Nephron progenitor cell (in vitro differentiated cells): ENCODE measurements at regions not wholly inside any gene's neighbourhood (a gene's known extent, or its start where the extent isn't known, plus 50 kb on each side); places are given as distances from the start of the nearest gene placed in this dataset.

Source experiments
- DNase-seq: peaks from one replicate; pipeline ENCODE4 v3.0.0; 2021
- H3K27ac Mint-ChIP-seq: 2 replicates; pipeline ENCODE4 v1.8.0; 2021; ENCODE audit warnings: mild to moderate bottlenecking, moderate library complexity, mixed read lengths
- H3K27me3 Mint-ChIP-seq: 2 replicates; pipeline ENCODE4 v1.8.0; 2021; ENCODE audit warnings: mild to moderate bottlenecking, low read depth, mixed read lengths; ENCODE audit not compliant: poor library complexity
- H3K36me3 Mint-ChIP-seq: 2 replicates; pipeline ENCODE4 v1.8.0; 2021; ENCODE audit warnings: low read depth, mixed read lengths
- H3K4me1 Mint-ChIP-seq: 2 replicates; pipeline ENCODE4 v1.8.0; 2021; ENCODE audit warnings: mixed read lengths
- H3K4me3 Mint-ChIP-seq: 2 replicates; pipeline ENCODE4 v1.8.0; 2021; ENCODE audit warnings: mild to moderate bottlenecking, moderate library complexity, mixed read lengths
- H3K9me3 Mint-ChIP-seq: 2 replicates; pipeline ENCODE4 v1.8.0; 2021; ENCODE audit warnings: mild to moderate bottlenecking, moderate library complexity, mixed read lengths
- TF ChIP-seq, protein P1 (sequence below): fragments of 200-600 bp; sonication (generic); IDR thresholded peaks from 2 replicates; pipeline ENCODE4 v1.5.0; 2021; ENCODE audit warnings: antibody characterized with exemption

DNA sequence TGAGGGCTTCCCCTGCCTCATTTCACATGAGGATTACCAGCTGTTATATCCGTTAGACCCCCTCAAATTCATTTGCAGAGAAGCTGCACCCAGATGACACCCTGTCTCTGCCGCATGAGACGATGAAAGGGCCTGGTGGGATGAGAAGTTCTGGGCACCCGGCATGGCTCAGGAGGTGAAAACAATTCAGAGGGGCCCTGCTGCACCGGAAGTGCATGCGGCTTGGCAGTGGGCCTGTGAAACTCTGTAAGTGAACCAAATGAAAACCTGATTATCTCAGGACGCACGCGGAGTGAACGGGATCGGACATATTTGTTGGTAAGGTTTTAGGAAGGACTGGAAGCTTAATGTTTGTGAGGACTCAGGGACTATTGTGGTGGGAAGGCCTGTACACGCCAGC lies 511.2 kb downstream of the TCERG1L start:
- no peaks in the 10 kb centered on the region for H3K4me1 Mint-ChIP-seq
- no peak for DNase-seq
- TF ChIP-seq, protein P1, sequence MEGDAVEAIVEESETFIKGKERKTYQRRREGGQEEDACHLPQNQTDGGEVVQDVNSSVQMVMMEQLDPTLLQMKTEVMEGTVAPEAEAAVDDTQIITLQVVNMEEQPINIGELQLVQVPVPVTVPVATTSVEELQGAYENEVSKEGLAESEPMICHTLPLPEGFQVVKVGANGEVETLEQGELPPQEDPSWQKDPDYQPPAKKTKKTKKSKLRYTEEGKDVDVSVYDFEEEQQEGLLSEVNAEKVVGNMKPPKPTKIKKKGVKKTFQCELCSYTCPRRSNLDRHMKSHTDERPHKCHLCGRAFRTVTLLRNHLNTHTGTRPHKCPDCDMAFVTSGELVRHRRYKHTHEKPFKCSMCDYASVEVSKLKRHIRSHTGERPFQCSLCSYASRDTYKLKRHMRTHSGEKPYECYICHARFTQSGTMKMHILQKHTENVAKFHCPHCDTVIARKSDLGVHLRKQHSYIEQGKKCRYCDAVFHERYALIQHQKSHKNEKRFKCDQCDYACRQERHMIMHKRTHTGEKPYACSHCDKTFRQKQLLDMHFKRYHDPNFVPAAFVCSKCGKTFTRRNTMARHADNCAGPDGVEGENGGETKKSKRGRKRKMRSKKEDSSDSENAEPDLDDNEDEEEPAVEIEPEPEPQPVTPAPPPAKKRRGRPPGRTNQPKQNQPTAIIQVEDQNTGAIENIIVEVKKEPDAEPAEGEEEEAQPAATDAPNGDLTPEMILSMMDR: no peak
- no peak overlapping the region for H3K4me3 Mint-ChIP-seq
- H3K36me3 Mint-ChIP-seq: no peaks in the 10 kb centered on the region
- H3K27ac Mint-ChIP-seq: no peak overlapping the region
- peaks cover 7% of the 10 kb centered on the region for H3K9me3 Mint-ChIP-seq
- H3K27me3 Mint-ChIP-seq: peaks cover 21% of the 10 kb centered on the region

DNA sequence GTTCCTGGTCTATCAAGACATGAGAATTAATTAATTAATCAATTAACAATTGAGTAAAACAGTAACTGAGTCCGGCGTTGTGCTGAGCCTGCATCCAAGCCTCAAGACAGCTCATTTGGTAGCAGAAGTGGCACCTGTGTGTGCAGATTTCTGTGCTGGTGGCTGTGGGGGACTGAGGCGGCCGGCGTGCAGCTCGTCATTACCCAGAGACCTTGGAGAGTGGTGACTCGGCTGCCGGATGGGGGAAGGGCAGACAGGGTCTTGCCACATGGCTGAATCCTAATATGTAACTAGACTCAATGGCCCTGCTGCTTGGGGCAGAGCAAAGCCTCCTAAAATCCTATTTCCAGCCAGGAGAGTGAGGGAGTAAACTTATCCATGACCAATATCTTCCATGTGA lies 510.2 kb downstream of the TCERG1L start:
- Mint-ChIP-seq H3K9me3 (peaks cover 7% of the 10 kb centered on the region), H3K27me3 (peaks cover 25% of the 10 kb centered on the region), H3K36me3 (no peaks in the 10 kb centered on the region), H3K4me3 (no peak overlapping the region), H3K4me1 (no peaks in the 10 kb centered on the region), H3K27ac (no peak overlapping the region)
- no peak for DNase-seq
- TF ChIP-seq, protein P1: no peak

DNA sequence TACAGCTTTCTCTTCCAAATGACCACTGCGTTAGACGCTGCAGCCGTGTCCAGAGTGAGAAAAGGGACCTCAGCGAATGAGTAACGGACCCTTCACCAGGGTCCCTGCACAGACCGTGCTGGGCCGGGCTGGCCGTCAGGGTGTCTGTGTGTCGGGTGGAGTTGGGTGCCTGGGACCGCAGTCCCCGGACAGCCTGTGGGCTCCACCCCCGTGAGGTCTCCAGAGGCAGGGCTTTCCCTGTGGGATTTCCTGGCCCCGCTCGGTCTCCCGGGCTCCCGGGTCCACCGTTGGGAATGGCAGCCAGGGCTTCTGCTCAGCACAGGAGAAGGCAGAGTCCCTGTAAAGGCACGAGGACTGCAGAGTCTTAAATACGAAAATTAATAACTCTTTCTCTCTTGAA lies 509.7 kb downstream of the TCERG1L start:
- peaks cover 25% of the 10 kb centered on the region for H3K27me3 Mint-ChIP-seq
- H3K4me3 Mint-ChIP-seq: no peak overlapping the region
- TF ChIP-seq, protein P1: no peak
- peaks cover 7% of the 10 kb centered on the region for H3K9me3 Mint-ChIP-seq
- no peak overlapping the region for H3K27ac Mint-ChIP-seq
- H3K36me3 Mint-ChIP-seq: no peaks in the 10 kb centered on the region
- no peaks in the 10 kb centered on the region for H3K4me1 Mint-ChIP-seq
- no peak for DNase-seq

DNA sequence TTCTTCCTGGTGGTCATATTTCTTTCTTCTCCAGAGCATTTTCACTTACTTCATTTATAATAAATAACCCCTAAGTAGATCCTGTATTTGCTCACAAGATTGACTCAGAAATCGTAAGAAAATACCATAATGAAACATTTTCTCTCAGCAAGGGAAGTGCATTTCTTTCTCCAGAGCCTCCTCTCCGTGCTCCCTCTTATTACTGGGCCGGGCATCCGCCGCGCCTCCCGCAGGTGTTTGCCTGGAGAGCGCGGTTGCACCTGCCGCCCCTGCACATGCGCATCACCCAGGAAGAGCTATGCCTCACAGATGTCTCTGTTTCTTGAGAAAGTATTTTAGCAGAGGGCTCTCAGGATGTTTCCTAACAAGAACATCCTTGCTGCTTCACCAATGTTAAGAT lies 509.2 kb downstream of the TCERG1L start:
- Mint-ChIP-seq H3K4me1 (no peaks in the 10 kb centered on the region), H3K9me3 (peaks cover 7% of the 10 kb centered on the region), H3K4me3 (no peak overlapping the region), H3K36me3 (no peaks in the 10 kb centered on the region), H3K27ac (no peak overlapping the region), H3K27me3 (peaks cover 27% of the 10 kb centered on the region)
- TF ChIP-seq, protein P1: no peak
- no peak for DNase-seq

DNA sequence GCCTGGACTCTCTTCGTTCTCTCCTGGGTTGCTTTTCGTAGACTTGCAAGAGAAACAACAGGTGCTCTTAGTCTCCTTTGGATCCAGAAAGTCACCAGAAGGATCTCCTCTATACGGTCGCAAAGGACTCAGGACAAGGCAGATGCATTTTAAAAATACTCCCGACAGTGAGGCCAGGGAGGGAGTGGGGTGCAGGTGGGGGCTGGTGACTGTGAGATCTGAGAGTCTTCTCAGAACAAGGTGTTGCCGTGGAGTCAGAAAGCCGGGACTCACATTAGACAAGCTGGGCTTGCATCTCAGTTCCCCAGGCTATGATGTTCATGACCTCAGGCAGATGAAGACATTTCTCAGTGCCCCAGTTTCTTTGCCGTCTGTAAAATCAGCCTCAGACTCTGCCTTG lies 507.2 kb downstream of the TCERG1L start:
- H3K4me1 Mint-ChIP-seq: no peaks in the 10 kb centered on the region
- no peak overlapping the region for H3K27ac Mint-ChIP-seq
- DNase-seq: no peak
- H3K36me3 Mint-ChIP-seq: no peaks in the 10 kb centered on the region
- no peak overlapping the region for H3K4me3 Mint-ChIP-seq
- H3K27me3 Mint-ChIP-seq: peaks cover 23% of the 10 kb centered on the region
- TF ChIP-seq, protein P1: no peak
- peaks cover 7% of the 10 kb centered on the region for H3K9me3 Mint-ChIP-seq

DNA sequence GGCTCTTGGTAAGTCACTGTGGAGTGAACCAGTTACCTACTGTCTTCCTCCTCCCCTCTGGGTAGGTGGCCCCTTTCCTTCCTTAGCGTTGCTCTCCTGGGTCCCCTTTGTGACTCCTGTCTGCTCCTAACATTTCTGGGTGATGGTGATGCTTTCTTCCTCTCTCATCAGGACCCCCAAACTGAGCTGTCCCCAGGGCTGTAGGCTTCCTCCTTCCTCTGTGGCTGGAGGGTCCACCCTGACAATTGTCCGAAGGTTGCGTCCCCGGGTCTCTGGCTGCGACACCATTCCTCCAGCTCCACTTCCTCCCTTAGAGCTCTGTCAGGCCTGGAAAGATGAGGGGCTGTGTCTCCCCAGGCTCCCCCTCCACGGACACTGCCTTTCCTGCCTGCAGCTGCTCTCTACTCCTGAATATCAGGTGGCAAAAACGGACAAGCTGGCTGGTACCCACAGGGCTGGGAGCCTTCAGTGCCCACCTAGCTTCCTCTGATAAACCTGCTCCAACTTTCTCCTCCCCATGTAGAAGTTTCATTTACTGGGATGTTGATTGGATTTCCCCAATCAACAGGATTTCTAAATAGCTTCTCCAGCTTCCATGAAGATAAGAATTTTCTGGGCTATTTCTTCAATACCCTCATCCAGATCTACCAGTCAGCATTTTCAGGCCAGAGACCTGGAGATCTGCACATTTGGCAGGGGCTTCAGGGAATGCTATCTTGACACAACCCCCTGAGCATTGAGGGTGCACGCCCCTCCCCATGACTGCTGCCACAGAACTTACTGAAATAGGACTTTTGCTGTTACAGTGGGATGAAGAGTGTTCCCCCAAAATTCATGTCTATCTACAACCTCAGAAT lies 506.5 kb downstream of the TCERG1L start:
- H3K9me3 Mint-ChIP-seq: peaks cover 7% of the 10 kb centered on the region
- H3K27ac Mint-ChIP-seq: no peak overlapping the region
- TF ChIP-seq, protein P1: no peak
- no peak for DNase-seq
- H3K36me3 Mint-ChIP-seq: no peaks in the 10 kb centered on the region
- no peak overlapping the region for H3K4me3 Mint-ChIP-seq
- no peaks in the 10 kb centered on the region for H3K4me1 Mint-ChIP-seq
- H3K27me3 Mint-ChIP-seq: peaks cover 23% of the 10 kb centered on the region
